ENCODE measurements at regions not wholly inside any gene's neighbourhood (a gene's known extent, or its start where the extent isn't known, plus 50 kb on each side); places are given as distances from the start of the nearest gene placed in this dataset.
"Not testable (repeated sequence)": the region's sequence is repeated elsewhere in the genome, so short reads cannot be mapped to it uniquely, and the experiment has no call there.

GRCh38 chr7:67614843-67615242 lies 618.2 kb downstream of the TYW1 start:
- DNase-seq (ENCODE audit: low read depth), result no peak

- no peak for DNase-seq (ENCODE audit: low read depth)
These were observed 619.9 kb downstream of the TYW1 start for GRCh38 chr7:67616517-67616916.

DNA sequence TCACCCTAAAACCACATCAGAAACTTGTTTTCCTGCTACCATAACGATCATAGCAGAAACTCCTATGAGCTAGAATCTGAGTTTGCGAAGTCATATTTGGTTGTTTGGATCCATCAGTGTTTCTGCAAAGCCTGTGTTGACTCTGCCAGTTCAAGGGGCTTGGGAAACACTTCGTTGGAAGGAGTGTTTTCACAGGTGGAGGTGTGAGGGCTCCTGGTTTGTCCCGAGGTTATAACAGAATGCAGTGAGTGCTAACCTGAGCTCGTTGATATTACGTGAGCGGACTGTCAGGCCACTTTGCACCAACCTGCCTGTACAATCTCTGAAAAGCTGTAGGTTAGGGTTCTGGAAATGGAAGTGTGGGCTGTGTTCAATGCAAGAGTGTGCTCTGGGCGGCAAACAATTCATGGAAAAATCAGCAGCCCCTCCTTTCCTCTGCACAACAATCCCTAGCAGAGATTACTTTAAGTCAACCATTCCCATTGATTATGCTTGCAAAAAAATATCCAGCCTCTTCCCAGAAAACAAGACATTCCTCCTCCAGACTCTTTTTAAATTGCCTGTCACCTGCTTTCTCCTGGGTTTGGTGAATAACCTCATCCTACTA lies 622.0 kb downstream of the TYW1 start:
- no peak for DNase-seq (ENCODE audit: low read depth)

- no peak for DNase-seq (ENCODE audit: low read depth)
These were observed 622.5 kb downstream of the TYW1 start for GRCh38 chr7:67619175-67619574.

GRCh38 chr7:67620216-67620933 lies 623.7 kb downstream of the TYW1 start:
- no peak for DNase-seq (ENCODE audit: low read depth)

- DNase-seq (ENCODE audit: low read depth), result no peak
These were observed 625.1 kb downstream of the TYW1 start for GRCh38 chr7:67621704-67622103.

DNA sequence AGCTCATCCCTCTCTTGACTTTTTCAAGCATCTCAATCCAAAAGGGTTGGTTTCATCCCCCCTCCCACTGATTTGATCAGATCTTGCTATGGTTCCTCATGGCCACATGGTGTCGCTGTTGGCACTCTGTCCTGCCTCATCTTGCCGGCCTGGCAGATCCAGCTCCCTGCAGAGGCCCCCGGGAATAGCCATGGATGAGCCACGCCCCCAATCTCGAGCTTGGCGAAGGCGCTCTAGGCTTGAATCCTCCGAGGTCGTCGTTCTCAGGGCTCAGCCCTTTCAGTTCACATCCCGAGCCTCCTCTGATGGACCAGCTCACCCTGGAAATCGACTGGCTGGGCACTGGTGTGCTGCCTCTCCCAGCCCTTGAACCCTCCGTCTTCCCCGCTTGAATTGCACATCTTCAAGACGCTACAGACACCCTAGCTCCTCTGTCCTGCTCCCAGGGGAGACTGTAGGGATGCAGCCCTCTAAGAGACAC lies 628.7 kb downstream of the TYW1 start:
- DNase-seq (ENCODE audit: low read depth), result peak; percentile 28

- DNase-seq (ENCODE audit: low read depth), result no peak
These were observed 634.8 kb downstream of the TYW1 start for GRCh38 chr7:67631476-67631875.

DNA sequence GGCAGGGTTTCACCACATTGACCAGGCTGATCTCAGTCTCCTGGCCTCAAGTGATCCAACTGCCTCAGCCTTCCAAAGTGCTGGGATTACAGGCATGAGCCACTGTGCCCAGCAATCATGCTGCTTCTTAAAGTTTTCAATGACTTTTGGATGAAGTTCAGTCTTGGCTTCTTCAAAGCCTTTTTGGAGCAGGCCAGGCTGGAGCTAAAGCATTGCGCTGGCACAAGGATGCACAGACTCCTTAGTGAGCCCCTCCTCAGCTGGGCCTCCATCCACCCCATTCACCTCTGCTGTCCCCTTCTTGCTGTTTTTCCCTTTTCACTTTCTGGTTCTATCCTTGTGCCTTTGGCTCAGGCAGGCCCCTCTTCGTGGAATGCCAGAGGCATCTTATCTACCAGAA lies 638.6 kb downstream of the TYW1 start:
- no peak for DNase-seq (ENCODE audit: low read depth)

GRCh38 chr7:67636348-67637022 lies 639.9 kb downstream of the TYW1 start:
- no peak for DNase-seq (ENCODE audit: low read depth)

GRCh38 chr7:67637023-67637358 lies 640.4 kb downstream of the TYW1 start:
- no peak for DNase-seq (ENCODE audit: low read depth)

DNA sequence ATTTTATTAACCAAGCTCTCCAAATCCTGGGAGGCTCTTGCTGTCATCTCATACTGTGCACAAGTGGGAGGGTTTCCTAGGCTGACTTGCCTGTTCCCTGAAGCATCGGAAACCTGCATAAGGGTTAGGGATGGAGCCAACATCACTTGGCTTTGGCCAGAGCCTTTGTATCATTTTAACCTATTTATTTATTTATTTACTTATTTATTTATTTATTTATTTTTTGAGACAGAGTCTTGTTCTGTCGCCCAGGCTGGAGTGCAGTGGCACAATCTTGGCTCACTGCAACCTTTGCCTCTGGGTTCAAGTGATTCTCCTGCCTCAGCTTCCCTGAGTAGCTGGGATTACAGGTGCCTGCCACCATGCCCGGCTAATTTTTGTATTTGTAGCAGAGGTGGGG lies 645.9 kb downstream of the TYW1 start:
- DNase-seq (ENCODE audit: low read depth), result not testable (repeated sequence)

DNA sequence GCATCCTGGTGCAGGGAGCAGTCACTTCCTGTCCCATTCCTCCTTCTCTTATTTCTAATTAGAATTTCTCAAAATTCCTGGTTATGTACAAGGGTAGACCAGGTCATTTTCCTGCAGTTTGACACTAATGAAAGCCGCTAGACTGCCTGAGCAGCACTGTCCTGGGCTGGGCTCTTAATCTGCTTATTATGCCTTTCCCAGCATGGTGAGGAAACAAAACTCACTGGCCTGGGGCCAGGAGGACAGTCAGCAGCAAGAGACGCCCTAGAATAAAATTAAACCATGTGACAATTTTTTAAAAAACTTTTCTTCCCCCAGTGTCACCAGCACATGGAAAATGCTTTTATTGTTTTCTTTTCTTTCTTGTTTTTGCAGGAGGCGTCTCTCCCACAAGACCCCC lies 647.5 kb downstream of the TYW1 start:
- DNase-seq (ENCODE audit: low read depth), result no peak

GRCh38 chr7:67652937-67653336 lies 656.3 kb downstream of the TYW1 start:
- no peak for DNase-seq (ENCODE audit: low read depth)

GRCh38 chr7:67653856-67654454 lies 657.3 kb downstream of the TYW1 start:
- no peak for DNase-seq (ENCODE audit: low read depth)

DNA sequence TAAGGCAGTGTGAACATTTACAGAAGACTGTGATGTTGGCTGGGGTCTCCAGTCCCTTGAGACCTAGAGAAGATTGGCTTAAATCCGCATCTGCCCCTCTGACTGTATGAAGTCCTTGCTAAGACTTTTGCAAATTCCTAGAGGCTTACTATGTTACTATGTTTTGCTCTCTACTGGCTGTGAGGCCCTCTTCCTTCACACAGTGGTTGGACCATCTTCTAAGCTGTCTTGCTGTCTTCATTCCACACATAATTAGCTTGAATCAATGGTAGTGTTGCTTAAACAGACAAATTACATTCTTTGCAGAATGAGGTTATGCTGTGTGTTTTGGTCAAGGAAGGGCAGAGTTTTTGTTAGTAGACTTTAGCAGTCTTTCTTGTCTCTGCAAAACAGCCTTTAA lies 658.0 kb downstream of the TYW1 start:
- DNase-seq (ENCODE audit: low read depth), result no peak

DNA sequence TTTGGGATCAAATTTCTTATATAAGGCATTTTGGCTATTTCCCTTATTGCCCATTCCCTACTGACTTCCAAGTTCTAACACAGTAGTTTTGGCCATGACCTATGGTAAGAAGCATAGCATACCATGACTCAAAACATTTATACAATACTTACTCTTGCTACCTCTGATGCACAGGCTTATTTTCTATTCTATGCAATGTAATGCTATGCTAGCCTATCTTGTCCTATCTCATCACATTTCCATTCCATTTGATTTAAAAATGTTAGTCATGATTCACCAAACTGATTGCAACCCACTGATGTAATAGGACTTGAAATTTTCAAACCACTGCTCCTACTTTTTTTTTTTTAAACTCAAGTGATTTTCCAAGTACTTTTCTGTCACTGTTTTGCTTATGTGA lies 658.5 kb downstream of the TYW1 start:
- no peak for DNase-seq (ENCODE audit: low read depth)

GRCh38 chr7:67659091-67659490 lies 662.5 kb downstream of the TYW1 start:
- no peak for DNase-seq (ENCODE audit: low read depth)

DNA sequence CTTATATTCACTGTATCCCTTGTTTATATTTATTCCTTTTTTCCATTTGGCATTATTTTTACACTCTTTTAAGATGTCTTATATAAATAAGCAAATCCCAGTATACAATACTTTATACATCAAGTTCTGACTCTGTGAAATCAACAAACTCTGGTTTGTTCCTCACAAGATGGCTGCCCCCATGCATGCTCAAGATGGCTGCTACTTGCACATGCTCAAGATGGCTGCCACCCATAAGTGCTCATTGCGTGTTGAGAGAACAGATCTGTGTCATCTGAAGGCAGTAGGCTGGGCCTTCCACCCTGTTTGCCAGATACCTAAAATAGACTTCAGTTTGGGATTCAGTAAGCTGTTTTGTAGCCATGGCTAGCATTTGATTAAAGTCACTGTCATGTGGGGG lies 666.2 kb downstream of the TYW1 start:
- DNase-seq (ENCODE audit: low read depth), result no peak

DNA sequence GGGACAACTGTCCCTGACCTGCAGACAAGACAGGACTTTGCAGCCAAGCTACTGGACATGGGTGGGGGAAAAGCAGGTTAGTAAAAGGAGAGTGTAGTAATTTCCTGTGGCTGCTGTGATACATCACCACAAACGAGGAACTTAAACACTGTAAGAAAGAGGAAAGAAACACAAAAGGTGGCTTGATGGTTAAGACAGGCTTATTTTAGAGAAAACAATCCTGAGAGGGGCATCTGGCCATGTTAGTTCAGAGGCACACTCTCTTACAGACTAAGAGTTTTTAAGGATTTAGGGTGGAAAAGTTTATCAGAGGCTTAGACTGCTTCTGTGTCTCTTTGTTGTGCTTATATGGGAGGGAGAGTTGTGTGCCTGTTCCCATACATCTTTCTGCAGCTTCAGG lies 667.0 kb downstream of the TYW1 start:
- no peak for DNase-seq (ENCODE audit: low read depth)

GRCh38 chr7:67666359-67666758 lies 669.7 kb downstream of the TYW1 start:
- DNase-seq (ENCODE audit: low read depth), result not testable (repeated sequence)

GRCh38 chr7:67671006-67671548 lies 674.4 kb downstream of the TYW1 start:
- no peak for DNase-seq (ENCODE audit: low read depth)

All from HT1080 (cell line).